Body of pancreas (tissue), 4 donors: ENCODE measurements at regions not wholly inside any gene's neighbourhood (a gene's known extent, or its start where the extent isn't known, plus 50 kb on each side); places are given as distances from the start of the nearest gene placed in this dataset.

ENCODE experiments used
- POLR2A ChIP-seq, 3 donors: fragments of 450-650 bp; IDR thresholded peaks; one replicate each; pipeline ENCODE4 v1.6.1; 2016; ENCODE audit warnings: antibody characterized with exemption in 3 of 3, mild to moderate bottlenecking in 2 of 3
- TF ChIP-seq, protein P1 (sequence below), 7 experiments: fragments of 450-650 bp in 4 of 7; fragments of 200-600 bp in 3 of 7; sonication (generic) in 3 of 7; IDR thresholded peaks; one replicate each; pipeline ENCODE4 v1.5.1; 2016 to 2019; ENCODE audit warnings: antibody characterized with exemption in 7 of 7

DNA sequence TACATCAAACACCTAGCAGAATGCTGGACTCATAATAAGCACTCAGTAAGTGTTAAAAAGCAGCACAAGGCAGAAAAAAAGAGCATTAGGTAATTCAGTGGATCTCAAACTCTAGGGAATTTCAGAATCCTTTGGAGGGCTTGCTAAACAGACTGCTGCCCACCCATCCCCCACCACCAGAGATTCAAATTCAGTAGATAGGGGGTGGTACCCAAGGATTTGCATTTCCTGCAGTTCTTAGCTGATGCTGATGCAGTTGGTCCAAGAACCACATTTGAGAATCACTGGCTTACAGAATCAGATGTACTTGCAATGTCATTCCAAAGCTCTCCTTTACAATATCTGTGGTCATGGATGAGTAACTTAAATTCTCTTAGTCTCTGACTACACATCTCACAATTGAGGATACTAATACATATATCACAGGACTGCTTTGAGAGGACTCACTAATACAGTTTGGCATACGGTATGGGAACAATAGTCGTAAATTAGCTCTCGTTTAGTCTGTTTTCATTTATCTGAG is 664.5 kb downstream of the KCNA4 start:
- TF ChIP-seq, protein P1, sequence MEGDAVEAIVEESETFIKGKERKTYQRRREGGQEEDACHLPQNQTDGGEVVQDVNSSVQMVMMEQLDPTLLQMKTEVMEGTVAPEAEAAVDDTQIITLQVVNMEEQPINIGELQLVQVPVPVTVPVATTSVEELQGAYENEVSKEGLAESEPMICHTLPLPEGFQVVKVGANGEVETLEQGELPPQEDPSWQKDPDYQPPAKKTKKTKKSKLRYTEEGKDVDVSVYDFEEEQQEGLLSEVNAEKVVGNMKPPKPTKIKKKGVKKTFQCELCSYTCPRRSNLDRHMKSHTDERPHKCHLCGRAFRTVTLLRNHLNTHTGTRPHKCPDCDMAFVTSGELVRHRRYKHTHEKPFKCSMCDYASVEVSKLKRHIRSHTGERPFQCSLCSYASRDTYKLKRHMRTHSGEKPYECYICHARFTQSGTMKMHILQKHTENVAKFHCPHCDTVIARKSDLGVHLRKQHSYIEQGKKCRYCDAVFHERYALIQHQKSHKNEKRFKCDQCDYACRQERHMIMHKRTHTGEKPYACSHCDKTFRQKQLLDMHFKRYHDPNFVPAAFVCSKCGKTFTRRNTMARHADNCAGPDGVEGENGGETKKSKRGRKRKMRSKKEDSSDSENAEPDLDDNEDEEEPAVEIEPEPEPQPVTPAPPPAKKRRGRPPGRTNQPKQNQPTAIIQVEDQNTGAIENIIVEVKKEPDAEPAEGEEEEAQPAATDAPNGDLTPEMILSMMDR (IDR thresholded peaks at IDR 0.05): no peak
- no peak for TF ChIP-seq POLR2A (IDR thresholded peaks at IDR 0.05)
